MM.1S (cell line): ENCODE measurements at regions not wholly inside any gene's neighbourhood (a gene's known extent, or its start where the extent isn't known, plus 50 kb on each side); places are given as distances from the start of the nearest gene placed in this dataset.

Experiments used
- EZH2 ChIP-seq: fragments of 300-600 bp; sonication (generic); optimal IDR thresholded peaks from 2 replicates; pipeline ENCODE3; 2017; ENCODE audit warnings: low read depth, mild to moderate bottlenecking, antibody characterized with exemption, low read length, mixed read lengths
- TF ChIP-seq, protein P1 (sequence below): fragments of 300-600 bp; sonication (generic); IDR thresholded peaks from 2 replicates; pipeline ENCODE4 v1.5.1; 2016; ENCODE audit warnings: antibody characterized with exemption, low read length, mixed read lengths

DNA sequence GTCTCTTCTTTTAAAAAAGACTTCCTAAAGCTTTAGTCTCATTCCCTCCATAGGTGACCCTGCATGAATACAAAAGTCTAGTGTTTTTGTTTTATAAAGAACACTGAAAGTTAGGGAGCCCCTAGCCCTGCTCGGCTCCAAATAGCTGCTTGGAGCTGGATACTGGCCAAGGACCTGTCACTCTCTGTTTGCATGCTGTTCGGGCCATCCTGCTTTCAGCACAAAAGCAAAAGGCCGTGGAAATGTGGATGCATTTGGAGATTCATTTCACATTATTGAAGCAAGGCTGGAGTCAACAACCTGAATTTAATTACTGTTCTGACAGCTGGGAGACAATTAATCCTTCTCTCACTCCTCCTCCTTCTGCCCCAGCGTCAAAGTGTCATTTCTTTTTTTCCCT is 151.7 kb upstream of the NMUR2 start:
- TF ChIP-seq, protein P1, sequence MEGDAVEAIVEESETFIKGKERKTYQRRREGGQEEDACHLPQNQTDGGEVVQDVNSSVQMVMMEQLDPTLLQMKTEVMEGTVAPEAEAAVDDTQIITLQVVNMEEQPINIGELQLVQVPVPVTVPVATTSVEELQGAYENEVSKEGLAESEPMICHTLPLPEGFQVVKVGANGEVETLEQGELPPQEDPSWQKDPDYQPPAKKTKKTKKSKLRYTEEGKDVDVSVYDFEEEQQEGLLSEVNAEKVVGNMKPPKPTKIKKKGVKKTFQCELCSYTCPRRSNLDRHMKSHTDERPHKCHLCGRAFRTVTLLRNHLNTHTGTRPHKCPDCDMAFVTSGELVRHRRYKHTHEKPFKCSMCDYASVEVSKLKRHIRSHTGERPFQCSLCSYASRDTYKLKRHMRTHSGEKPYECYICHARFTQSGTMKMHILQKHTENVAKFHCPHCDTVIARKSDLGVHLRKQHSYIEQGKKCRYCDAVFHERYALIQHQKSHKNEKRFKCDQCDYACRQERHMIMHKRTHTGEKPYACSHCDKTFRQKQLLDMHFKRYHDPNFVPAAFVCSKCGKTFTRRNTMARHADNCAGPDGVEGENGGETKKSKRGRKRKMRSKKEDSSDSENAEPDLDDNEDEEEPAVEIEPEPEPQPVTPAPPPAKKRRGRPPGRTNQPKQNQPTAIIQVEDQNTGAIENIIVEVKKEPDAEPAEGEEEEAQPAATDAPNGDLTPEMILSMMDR: no peak
- no peak for TF ChIP-seq EZH2
